Activated T-helper 17 cell treated with anti-CD3 and anti-CD28 coated beads, Interleukin-2, amount 50 U/mL, for 72 hours (primary cell): ENCODE measurements at regions not wholly inside any gene's neighbourhood (a gene's known extent, or its start where the extent isn't known, plus 50 kb on each side); places are given as distances from the start of the nearest gene placed in this dataset.

ENCODE experiments used
- ATAC-seq: fragments of 150-1000 bp; cut with Tn5 transposase; replicated peaks from 2 replicates; pipeline ENCODE4 v1.10.0; 2021; ENCODE audit warnings: mild to moderate bottlenecking, moderate library complexity
- H3K27ac Mint-ChIP-seq: one replicate; pipeline ENCODE4 v1.8.0; 2022; ENCODE audit warnings: mixed read lengths
- H3K27me3 Mint-ChIP-seq: one replicate; pipeline ENCODE4 v1.8.0; 2022; ENCODE audit warnings: mixed read lengths
- H3K36me3 Mint-ChIP-seq: one replicate; pipeline ENCODE4 v1.8.0; 2022; ENCODE audit warnings: low read depth, mild to moderate bottlenecking, mixed read lengths
- H3K4me1 Mint-ChIP-seq: one replicate; pipeline ENCODE4 v1.8.0; 2022; ENCODE audit warnings: mixed read lengths
- H3K4me3 Mint-ChIP-seq: one replicate; pipeline ENCODE4 v1.8.0; 2022; ENCODE audit warnings: mild to moderate bottlenecking, mixed read lengths
- H3K9me3 Mint-ChIP-seq: one replicate; pipeline ENCODE4 v1.8.0; 2022; ENCODE audit warnings: mixed read lengths

GRCh38 chr5:104178829-104179456, 616.4 kb upstream of the NUDT12 start:
- Mint-ChIP-seq H3K27ac (no peak overlapping the region), H3K4me3 (no peak overlapping the region), H3K36me3 (no peaks in the 10 kb centered on the region), H3K27me3 (no peaks in the 10 kb centered on the region), H3K4me1 (no peaks in the 10 kb centered on the region), H3K9me3 (peaks cover 23% of the 10 kb centered on the region)
- ATAC-seq, result no peak

GRCh38 chr5:104178066-104178465, 615.5 kb upstream of the NUDT12 start:
- peaks cover 23% of the 10 kb centered on the region for H3K9me3 Mint-ChIP-seq

GRCh38 chr5:104177651-104178050, 615.1 kb upstream of the NUDT12 start:
- no peak overlapping the region for H3K27ac Mint-ChIP-seq
- no peak overlapping the region for H3K4me3 Mint-ChIP-seq
- no peak for ATAC-seq
- no peaks in the 10 kb centered on the region for H3K36me3 Mint-ChIP-seq
- H3K27me3 Mint-ChIP-seq, result no peaks in the 10 kb centered on the region
- H3K9me3 Mint-ChIP-seq, result peaks cover 23% of the 10 kb centered on the region
- no peaks in the 10 kb centered on the region for H3K4me1 Mint-ChIP-seq

More at GRCh38 chr5:104178066-104178465, 615.5 kb upstream of the NUDT12 start:
- Mint-ChIP-seq H3K36me3 (no peaks in the 10 kb centered on the region), H3K27me3 (no peaks in the 10 kb centered on the region), H3K4me3 (no peak overlapping the region), H3K27ac (no peak overlapping the region), H3K4me1 (no peaks in the 10 kb centered on the region)
- no peak for ATAC-seq

GRCh38 chr5:104172976-104173375, 610.4 kb upstream of the NUDT12 start:
- Mint-ChIP-seq H3K4me1 (no peaks in the 10 kb centered on the region), H3K27me3 (no peaks in the 10 kb centered on the region), H3K4me3 (no peak overlapping the region), H3K9me3 (peaks cover under 1% of the 10 kb centered on the region), H3K36me3 (no peaks in the 10 kb centered on the region), H3K27ac (no peak overlapping the region)
- ATAC-seq, result no peak

- Mint-ChIP-seq H3K27me3 (no peaks in the 10 kb centered on the region), H3K4me1 (no peaks in the 10 kb centered on the region), H3K4me3 (no peak overlapping the region), H3K27ac (no peak overlapping the region), H3K36me3 (no peaks in the 10 kb centered on the region), H3K9me3 (no peaks in the 10 kb centered on the region)
- ATAC-seq, result no peak
Observed at GRCh38 chr5:104171958-104172690, 609.5 kb upstream of the NUDT12 start.

GRCh38 chr5:104170926-104171325, 608.3 kb upstream of the NUDT12 start:
- Mint-ChIP-seq H3K4me3 (no peak overlapping the region), H3K4me1 (no peaks in the 10 kb centered on the region), H3K36me3 (no peaks in the 10 kb centered on the region), H3K27ac (no peak overlapping the region), H3K27me3 (no peaks in the 10 kb centered on the region), H3K9me3 (no peaks in the 10 kb centered on the region)
- ATAC-seq, result no peak

- Mint-ChIP-seq H3K4me1 (no peaks in the 10 kb centered on the region), H3K27me3 (no peaks in the 10 kb centered on the region), H3K4me3 (no peak overlapping the region), H3K36me3 (no peaks in the 10 kb centered on the region), H3K9me3 (peaks cover 18% of the 10 kb centered on the region), H3K27ac (no peak overlapping the region)
- ATAC-seq, result no peak
Observed at GRCh38 chr5:104146652-104147051, 584.1 kb upstream of the NUDT12 start.

GRCh38 chr5:104139840-104140239, 577.3 kb upstream of the NUDT12 start:
- no peak overlapping the region for H3K4me3 Mint-ChIP-seq
- H3K27me3 Mint-ChIP-seq, result no peaks in the 10 kb centered on the region
- no peak overlapping the region for H3K27ac Mint-ChIP-seq
- H3K9me3 Mint-ChIP-seq, result peaks cover 6% of the 10 kb centered on the region
- H3K36me3 Mint-ChIP-seq, result no peaks in the 10 kb centered on the region
- no peak for ATAC-seq
- no peaks in the 10 kb centered on the region for H3K4me1 Mint-ChIP-seq

GRCh38 chr5:104130320-104130719, 567.7 kb upstream of the NUDT12 start:
- peaks cover 29% of the 10 kb centered on the region for H3K9me3 Mint-ChIP-seq
- no peaks in the 10 kb centered on the region for H3K27me3 Mint-ChIP-seq

GRCh38 chr5:104128348-104128747, 565.8 kb upstream of the NUDT12 start:
- no peak for ATAC-seq
- H3K9me3 Mint-ChIP-seq, result peaks cover 25% of the 10 kb centered on the region
- H3K36me3 Mint-ChIP-seq, result no peaks in the 10 kb centered on the region
- no peaks in the 10 kb centered on the region for H3K4me1 Mint-ChIP-seq
- no peaks in the 10 kb centered on the region for H3K27me3 Mint-ChIP-seq
- no peak overlapping the region for H3K27ac Mint-ChIP-seq
- no peak overlapping the region for H3K4me3 Mint-ChIP-seq

More at GRCh38 chr5:104130320-104130719, 567.7 kb upstream of the NUDT12 start:
- no peak for ATAC-seq
- Mint-ChIP-seq H3K27ac (no peak overlapping the region), H3K36me3 (no peaks in the 10 kb centered on the region), H3K4me3 (no peak overlapping the region), H3K4me1 (no peaks in the 10 kb centered on the region)

GRCh38 chr5:104126980-104127379, 564.4 kb upstream of the NUDT12 start:
- ATAC-seq, result no peak
- no peak overlapping the region for H3K27ac Mint-ChIP-seq
- H3K27me3 Mint-ChIP-seq, result no peaks in the 10 kb centered on the region
- H3K4me3 Mint-ChIP-seq, result no peak overlapping the region
- no peaks in the 10 kb centered on the region for H3K36me3 Mint-ChIP-seq
- no peaks in the 10 kb centered on the region for H3K4me1 Mint-ChIP-seq
- H3K9me3 Mint-ChIP-seq, result peaks cover 17% of the 10 kb centered on the region

GRCh38 chr5:104119529-104119928, 556.9 kb upstream of the NUDT12 start:
- no peak for ATAC-seq
- Mint-ChIP-seq H3K9me3 (peaks cover 17% of the 10 kb centered on the region), H3K36me3 (no peaks in the 10 kb centered on the region), H3K27me3 (no peaks in the 10 kb centered on the region), H3K4me1 (no peaks in the 10 kb centered on the region), H3K4me3 (no peak overlapping the region), H3K27ac (no peak overlapping the region)

- peaks cover 12% of the 10 kb centered on the region for H3K9me3 Mint-ChIP-seq
- H3K4me3 Mint-ChIP-seq, result no peak overlapping the region
- no peak for ATAC-seq
- no peaks in the 10 kb centered on the region for H3K36me3 Mint-ChIP-seq
- no peaks in the 10 kb centered on the region for H3K4me1 Mint-ChIP-seq
- no peaks in the 10 kb centered on the region for H3K27me3 Mint-ChIP-seq
- no peak overlapping the region for H3K27ac Mint-ChIP-seq
Observed at GRCh38 chr5:104111632-104112031, 549.0 kb upstream of the NUDT12 start.

GRCh38 chr5:104096451-104096850, 533.9 kb upstream of the NUDT12 start:
- no peak for ATAC-seq
- Mint-ChIP-seq H3K27ac (no peak overlapping the region), H3K4me3 (no peak overlapping the region), H3K36me3 (no peaks in the 10 kb centered on the region), H3K4me1 (no peaks in the 10 kb centered on the region), H3K9me3 (peaks cover 22% of the 10 kb centered on the region), H3K27me3 (no peaks in the 10 kb centered on the region)

- no peak overlapping the region for H3K4me3 Mint-ChIP-seq
- no peaks in the 10 kb centered on the region for H3K27me3 Mint-ChIP-seq
- no peaks in the 10 kb centered on the region for H3K36me3 Mint-ChIP-seq
- peaks cover 22% of the 10 kb centered on the region for H3K9me3 Mint-ChIP-seq
- H3K27ac Mint-ChIP-seq, result no peak overlapping the region
- H3K4me1 Mint-ChIP-seq, result no peaks in the 10 kb centered on the region
- no peak for ATAC-seq
Observed at GRCh38 chr5:104095527-104095926, 532.9 kb upstream of the NUDT12 start.
